ENCODE measurements at regions not wholly inside any gene's neighbourhood (a gene's known extent, or its start where the extent isn't known, plus 50 kb on each side); places are given as distances from the start of the nearest gene placed in this dataset.
"Not testable (repeated sequence)": the region's sequence is repeated elsewhere in the genome, so short reads cannot be mapped to it uniquely, and the experiment has no call there.

GRCh38 chr22:45061332-45061731 lies 51.5 kb upstream of the PHF21B start:
- no peak for DNase-seq

- no peak for DNase-seq
These were observed 54.8 kb upstream of the PHF21B start for GRCh38 chr22:45064313-45065278.

GRCh38 chr22:45065726-45066125 lies 55.9 kb upstream of the PHF21B start:
- no peak for DNase-seq

- no peak for DNase-seq
These were observed 57.9 kb upstream of the PHF21B start for GRCh38 chr22:45067731-45068130.

- no peak for DNase-seq
These were observed 60.1 kb upstream of the PHF21B start for GRCh38 chr22:45069925-45070324.

- no peak for DNase-seq
These were observed 61.8 kb upstream of the PHF21B start for GRCh38 chr22:45071618-45072017.

GRCh38 chr22:45072322-45072903 lies 62.6 kb upstream of the PHF21B start:
- DNase-seq = no peak

GRCh38 chr22:45073064-45073463 lies 63.3 kb upstream of the PHF21B start:
- DNase-seq = no peak

- no peak for DNase-seq
These were observed 67.5 kb upstream of the PHF21B start for GRCh38 chr22:45077286-45077685.

- no peak for DNase-seq
These were observed 68.1 kb upstream of the PHF21B start for GRCh38 chr22:45077826-45078334.

- DNase-seq = no peak
These were observed 73.0 kb upstream of the PHF21B start for GRCh38 chr22:45082795-45083194.

- no peak for DNase-seq
These were observed 74.0 kb upstream of the PHF21B start for GRCh38 chr22:45083659-45084305.

GRCh38 chr22:45084400-45084920 lies 74.7 kb upstream of the PHF21B start:
- DNase-seq = no peak

- no peak for DNase-seq
These were observed 75.9 kb upstream of the NUP50 start for GRCh38 chr22:45087802-45088201.

- no peak for DNase-seq
These were observed 75.1 kb upstream of the NUP50 start for GRCh38 chr22:45088576-45088975.

GRCh38 chr22:45090497-45090910 lies 73.2 kb upstream of the NUP50 start:
- no peak for DNase-seq

- DNase-seq = no peak
These were observed 72.4 kb upstream of the NUP50 start for GRCh38 chr22:45091254-45091854.

GRCh38 chr22:45091875-45092274 lies 71.8 kb upstream of the NUP50 start:
- not testable (repeated sequence) for DNase-seq

- no peak for DNase-seq
These were observed 71.1 kb upstream of the NUP50 start for GRCh38 chr22:45092644-45093043.

- DNase-seq = no peak
These were observed 70.1 kb upstream of the NUP50 start for GRCh38 chr22:45093609-45094008.

GRCh38 chr22:45094081-45094720 lies 69.5 kb upstream of the NUP50 start:
- DNase-seq = no peak

- no peak for DNase-seq
These were observed 68.9 kb upstream of the NUP50 start for GRCh38 chr22:45094825-45095224.

All from central memory CD4-positive, alpha-beta T cell (primary cell).